ENCODE measurements at regions not wholly inside any gene's neighbourhood (a gene's known extent, or its start where the extent isn't known, plus 50 kb on each side); places are given as distances from the start of the nearest gene placed in this dataset.
A peak's percentile ranks its signal among the peaks of the same experiment; 100 is the strongest.

DNA sequence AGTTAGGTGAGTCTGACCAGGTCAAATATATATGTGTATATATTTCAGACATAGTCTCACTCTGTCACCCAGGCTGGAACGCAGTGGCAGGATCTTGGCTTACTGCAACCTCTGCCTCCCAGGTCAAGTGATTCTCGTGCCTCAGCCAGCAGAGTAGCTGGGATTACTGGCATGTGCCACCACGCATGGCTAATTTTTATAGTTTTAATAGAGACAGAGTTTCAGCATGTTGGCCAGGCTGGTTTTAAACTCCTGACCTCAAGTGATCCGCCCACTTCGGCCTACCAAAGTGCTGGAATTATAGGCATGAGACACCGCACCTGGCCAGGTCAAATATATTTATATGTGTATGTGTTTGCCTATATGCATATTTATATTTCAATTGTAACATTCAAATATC is 581.5 kb upstream of the B3GALT2 start:
- DNase-seq (ENCODE audit: low read depth) = no peak
- TF ChIP-seq, protein P1, sequence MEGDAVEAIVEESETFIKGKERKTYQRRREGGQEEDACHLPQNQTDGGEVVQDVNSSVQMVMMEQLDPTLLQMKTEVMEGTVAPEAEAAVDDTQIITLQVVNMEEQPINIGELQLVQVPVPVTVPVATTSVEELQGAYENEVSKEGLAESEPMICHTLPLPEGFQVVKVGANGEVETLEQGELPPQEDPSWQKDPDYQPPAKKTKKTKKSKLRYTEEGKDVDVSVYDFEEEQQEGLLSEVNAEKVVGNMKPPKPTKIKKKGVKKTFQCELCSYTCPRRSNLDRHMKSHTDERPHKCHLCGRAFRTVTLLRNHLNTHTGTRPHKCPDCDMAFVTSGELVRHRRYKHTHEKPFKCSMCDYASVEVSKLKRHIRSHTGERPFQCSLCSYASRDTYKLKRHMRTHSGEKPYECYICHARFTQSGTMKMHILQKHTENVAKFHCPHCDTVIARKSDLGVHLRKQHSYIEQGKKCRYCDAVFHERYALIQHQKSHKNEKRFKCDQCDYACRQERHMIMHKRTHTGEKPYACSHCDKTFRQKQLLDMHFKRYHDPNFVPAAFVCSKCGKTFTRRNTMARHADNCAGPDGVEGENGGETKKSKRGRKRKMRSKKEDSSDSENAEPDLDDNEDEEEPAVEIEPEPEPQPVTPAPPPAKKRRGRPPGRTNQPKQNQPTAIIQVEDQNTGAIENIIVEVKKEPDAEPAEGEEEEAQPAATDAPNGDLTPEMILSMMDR (IDR thresholded peaks at IDR 0.05; ENCODE audit: insufficient read depth, low read depth, low read length, missing control alignments) = no peak
- H3K4me3 ChIP-seq (ENCODE audit: low read depth, low read length) = no peak overlapping the region

DNA sequence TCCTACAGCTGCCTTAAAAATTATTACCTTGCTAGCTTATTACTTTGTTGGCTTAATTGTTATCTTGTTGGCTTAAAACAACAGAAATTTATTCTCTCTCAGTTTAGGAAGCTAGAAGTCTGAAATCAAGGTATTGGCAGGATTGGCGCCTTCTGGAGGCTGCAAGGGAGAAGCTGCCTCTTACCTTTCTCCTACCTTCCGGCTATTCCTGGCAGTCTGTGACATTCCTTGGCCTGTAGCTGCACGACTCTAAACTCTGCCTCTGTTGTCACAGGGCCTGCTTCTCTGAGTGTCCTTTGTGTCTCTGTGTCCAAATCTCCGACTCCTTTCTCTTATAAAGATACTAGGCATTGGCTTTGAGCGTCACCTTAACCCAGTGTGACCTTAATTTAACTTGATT is 579.9 kb upstream of the B3GALT2 start:
- TF ChIP-seq, protein P1 (IDR thresholded peaks at IDR 0.05; ENCODE audit: insufficient read depth, low read depth, low read length, missing control alignments) = no peak
- H3K4me3 ChIP-seq (ENCODE audit: low read depth, low read length) = no peak overlapping the region
- no peak for DNase-seq (ENCODE audit: low read depth)

DNA sequence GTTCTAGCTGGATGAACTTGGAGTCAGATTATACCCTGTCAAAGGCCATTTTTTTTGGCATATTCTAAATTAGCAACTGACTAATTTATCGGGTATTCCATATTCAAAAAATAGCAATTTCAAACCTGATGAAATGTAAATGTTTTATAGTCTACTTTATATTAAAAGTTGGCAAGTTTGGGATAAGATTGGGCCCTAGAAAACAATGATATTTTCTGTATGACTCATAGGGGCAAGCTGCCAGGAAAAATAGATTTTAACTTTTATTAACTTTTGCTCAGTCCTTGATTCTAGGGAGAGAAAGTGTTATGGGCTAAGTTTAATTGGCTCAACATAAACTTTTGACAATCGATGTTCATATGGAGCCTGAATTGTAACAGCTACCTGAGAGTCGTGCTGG is 576.9 kb upstream of the B3GALT2 start:
- no peak for DNase-seq (ENCODE audit: low read depth)
- TF ChIP-seq, protein P1 (IDR thresholded peaks at IDR 0.05; ENCODE audit: insufficient read depth, low read depth, low read length, missing control alignments) = no peak

DNA sequence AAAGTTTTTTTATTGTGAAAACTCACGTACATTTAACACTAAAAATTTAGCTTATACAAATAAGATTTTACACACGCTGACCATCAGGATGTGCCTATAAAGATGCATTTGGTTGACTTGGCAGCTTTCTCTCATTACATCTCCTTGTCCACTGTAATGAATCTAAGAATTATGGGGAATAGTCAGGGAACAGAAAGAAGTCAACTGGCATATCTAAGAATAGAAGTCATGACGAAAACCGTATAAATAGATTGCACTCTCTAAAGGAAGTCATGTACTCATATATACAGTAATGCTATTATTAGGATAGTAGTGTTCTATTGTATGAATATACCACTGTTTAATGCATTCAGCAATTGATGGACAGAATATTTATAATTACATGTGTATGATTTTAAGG is 575.8 kb upstream of the B3GALT2 start:
- DNase-seq (ENCODE audit: low read depth) = no peak
- no peak overlapping the region for H3K4me3 ChIP-seq (ENCODE audit: low read depth, low read length)
- TF ChIP-seq, protein P1 (IDR thresholded peaks at IDR 0.05; ENCODE audit: insufficient read depth, low read depth, low read length, missing control alignments) = no peak

More for the DNA sequence above, 576.9 kb upstream of the B3GALT2 start:
- no peak overlapping the region for H3K4me3 ChIP-seq (ENCODE audit: low read depth, low read length)

DNA sequence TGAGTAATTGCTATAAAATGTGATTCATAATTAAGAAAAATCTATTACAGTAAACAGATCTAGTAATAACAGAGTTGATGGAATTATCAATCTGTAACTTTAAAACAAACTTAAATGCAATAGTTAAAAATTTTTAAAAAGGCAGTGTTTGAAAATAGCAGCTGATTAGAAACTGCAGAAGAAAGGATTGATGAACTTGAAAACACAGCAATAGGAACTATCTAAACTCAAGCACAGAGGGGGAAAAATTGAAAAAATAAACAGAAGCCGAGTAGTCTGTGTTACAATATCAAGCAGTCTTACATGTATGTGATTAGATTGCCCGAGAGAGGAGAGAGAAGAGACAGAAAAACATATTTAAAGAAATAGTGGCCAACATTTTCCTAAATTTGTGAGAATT is 569.0 kb upstream of the B3GALT2 start:
- no peak overlapping the region for H3K4me3 ChIP-seq (ENCODE audit: low read depth, low read length)
- no peak for DNase-seq (ENCODE audit: low read depth)
- TF ChIP-seq, protein P1 (IDR thresholded peaks at IDR 0.05; ENCODE audit: insufficient read depth, low read depth, low read length, missing control alignments) = no peak

DNA sequence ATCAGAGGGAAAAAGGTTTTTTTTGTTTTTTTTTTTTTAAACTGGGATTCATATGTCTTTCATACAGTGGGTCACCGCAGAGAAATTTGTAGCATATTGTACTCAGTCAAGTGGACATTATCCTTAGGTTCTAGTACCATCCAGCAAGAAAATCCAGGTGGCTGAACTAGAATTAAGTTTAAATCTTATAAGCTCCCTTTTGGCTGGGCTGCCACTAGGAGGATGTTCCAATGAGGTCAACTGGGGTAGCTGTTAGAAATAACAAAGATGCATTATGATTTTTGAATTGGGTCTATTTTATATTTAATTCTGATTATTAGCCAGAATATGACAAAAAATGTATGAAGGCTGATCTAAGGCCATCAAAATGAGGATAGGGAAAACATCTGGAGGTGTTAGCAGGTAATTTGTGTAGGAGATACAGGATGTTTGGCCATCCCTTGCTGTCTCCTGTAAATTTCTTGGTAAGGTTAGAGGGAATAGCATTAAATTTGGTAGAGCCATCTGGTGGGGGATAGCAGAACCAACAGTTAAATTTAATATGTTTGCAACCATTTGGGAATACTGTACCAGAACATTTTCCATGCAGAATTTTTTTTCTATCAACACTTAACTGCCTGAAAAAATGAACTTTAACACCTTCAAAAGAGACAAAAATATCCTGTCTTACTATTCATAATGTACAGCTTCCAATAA is 568.5 kb upstream of the B3GALT2 start:
- peak; percentile 1 for DNase-seq (ENCODE audit: low read depth)
- TF ChIP-seq, protein P1 (IDR thresholded peaks at IDR 0.05; ENCODE audit: insufficient read depth, low read depth, low read length, missing control alignments) = no peak

DNA sequence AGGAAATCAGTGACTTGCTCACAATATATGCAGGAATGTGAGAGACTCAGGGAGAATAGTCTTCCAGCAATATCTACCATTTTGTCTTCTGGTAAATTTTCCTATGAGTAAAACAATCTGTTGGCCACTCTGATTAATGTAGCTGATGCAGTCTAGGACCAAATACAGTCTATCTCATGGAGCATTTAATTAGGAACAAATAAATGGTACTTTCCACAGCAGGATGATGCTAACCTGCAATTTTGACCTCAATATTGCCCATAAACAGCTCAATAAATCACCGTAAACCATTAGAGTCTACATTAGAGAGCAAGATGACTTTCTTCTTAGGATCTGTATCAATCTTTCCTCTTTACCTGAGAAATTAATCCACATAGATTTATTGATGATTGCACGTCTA is 567.7 kb upstream of the B3GALT2 start:
- no peak for DNase-seq (ENCODE audit: low read depth)
- TF ChIP-seq, protein P1 (IDR thresholded peaks at IDR 0.05; ENCODE audit: insufficient read depth, low read depth, low read length, missing control alignments) = no peak
- no peak overlapping the region for H3K4me3 ChIP-seq (ENCODE audit: low read depth, low read length)

More for the DNA sequence above, 568.5 kb upstream of the B3GALT2 start:
- H3K4me3 ChIP-seq (ENCODE audit: low read depth, low read length) = no peak overlapping the region
